Dermis blood vessel endothelial cell (primary cell): ENCODE measurements at regions not wholly inside any gene's neighbourhood (a gene's known extent, or its start where the extent isn't known, plus 50 kb on each side); places are given as distances from the start of the nearest gene placed in this dataset.
A peak's percentile ranks its signal among the peaks of the same experiment; 100 is the strongest.

Experiments
- DNase-seq: peaks from one replicate; pipeline ENCODE4 v3.0.0; 2010

DNA sequence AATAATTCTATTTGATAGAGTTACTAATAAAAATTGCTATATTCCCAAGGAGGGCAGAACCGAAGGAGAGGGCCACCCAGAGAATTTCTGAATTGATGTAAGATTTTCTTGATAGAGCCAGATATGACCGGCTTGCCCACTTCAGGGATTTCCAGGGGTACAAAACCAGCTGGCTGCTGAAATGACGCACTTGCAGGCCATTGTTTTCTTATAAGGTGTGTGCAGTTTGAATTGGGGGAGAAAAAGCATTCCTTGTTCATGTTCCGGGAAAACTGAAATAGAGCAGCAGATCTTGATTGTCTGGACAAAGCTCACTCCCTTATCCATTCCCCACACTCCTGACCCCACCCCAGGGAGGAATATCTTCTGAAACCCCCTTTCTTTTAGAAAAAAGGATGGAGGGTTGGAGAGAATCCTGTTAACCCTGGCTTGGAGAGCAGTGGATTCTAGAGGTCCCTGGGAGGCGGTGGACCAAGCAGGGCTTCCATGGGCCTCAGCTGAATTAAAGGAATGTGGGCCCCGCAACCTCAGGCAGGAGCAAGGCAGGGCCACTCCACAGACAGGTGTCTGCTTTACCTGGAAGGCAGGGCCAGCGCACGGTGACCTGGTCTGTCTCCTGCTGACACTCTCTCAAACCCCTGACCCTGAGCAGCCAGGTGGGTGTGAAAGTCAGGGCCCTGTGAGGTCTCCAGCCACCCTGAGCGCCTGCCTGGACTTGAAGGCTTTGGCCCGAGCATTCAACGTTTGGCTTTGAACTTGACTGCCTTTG, 96.4 kb downstream of the TMEM170B start:
- DNase-seq: no peak

DNA sequence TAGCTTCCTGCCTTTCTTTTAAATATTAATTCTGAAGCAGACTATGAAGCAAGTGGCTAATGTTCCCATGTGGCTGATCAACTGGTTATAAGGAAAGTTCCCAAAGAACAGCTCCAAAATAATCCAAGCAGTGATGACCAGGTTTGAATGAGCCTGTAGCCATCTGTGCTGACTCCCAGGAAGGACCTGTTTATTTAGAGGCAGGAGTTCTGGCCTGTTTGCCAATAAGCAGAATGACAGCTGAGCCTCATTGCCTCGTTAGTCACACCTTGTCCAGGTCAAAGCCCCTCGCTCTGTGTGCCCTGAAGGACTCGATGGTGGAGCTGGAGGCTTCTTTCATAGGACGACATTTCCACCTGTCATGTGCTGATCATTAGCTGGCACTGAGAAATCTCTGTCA, 97.4 kb downstream of the TMEM170B start:
- no peak for DNase-seq

DNA sequence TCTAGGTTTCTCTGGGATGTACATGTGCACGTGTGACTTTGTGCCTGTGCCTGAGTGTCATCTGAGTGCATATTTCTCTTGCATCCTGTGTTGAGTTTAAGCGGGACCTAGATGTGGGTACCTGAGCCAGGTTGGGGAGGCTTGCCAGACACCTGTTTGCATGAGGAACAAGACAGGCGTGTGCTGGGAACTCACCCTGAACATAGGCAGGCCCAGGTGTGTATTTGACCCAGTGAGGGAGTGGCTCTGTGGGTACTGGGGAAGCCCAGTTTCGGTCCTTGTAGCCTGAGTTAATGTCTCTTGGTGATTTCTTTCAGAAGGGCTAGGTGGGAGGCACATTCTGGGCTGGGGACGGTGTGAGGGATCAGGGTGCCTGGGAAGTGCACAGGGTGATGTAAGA, 98.6 kb downstream of the TMEM170B start:
- DNase-seq: no peak

DNA sequence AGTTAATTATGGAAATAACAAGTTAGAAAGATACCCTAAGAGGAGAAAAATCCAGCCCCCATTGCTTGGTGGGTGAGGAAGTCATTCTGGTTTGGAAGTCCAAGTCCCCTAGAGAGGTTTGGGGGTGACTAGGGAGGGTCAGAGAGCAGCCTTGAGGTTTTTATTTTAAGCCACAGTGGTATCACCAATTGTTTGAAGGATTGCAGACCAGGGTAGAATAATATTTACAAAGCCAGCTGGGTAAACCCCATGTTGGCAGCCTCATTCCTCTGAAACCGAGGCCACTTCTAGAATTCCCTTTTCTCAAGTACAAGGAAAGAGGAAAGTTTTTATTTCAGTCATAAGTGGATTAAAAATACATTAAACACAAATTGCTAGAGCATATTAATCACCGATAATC, 99.7 kb downstream of the TMEM170B start:
- DNase-seq: no peak

DNA sequence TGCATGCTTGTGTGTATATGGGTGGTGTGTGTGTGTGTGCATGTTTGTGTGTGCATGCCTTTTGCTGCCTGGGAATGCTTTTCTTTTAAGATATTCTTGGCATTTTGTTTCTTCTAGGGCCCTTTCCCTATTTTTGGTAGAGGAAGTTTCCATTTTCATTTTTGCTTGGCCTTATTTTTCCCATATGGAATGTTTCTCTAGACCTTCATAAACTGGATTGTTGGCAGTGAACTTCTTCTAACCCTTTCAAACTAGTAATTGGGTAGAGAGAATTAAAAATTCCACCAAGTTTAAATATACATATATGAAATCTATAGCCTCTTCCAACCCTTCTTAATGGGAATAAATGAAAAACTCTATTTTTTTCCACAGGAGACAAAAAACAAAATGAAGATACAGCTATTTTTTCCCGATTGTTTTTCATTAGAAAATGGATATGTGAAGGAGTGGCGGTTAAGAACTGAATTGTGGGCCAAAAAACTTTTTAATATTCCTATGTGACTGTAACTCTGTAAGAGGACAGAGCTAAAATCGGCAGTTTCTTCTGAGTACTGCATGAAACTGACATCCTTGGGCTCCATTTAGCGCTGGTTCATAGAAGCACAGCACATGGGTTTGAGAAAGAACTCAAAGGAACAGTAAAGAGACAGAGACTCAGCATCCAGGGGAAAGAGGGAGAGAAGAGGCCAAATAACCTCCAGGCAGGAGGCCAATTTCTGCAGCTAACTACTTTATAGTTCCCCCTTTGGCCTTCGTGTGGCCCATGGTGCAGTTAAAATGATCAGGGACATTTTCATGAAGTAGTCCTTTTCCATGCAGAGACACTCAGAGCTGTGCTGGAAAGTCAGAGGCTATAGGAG, 102.1 kb downstream of the TMEM170B start:
- DNase-seq: no peak

DNA sequence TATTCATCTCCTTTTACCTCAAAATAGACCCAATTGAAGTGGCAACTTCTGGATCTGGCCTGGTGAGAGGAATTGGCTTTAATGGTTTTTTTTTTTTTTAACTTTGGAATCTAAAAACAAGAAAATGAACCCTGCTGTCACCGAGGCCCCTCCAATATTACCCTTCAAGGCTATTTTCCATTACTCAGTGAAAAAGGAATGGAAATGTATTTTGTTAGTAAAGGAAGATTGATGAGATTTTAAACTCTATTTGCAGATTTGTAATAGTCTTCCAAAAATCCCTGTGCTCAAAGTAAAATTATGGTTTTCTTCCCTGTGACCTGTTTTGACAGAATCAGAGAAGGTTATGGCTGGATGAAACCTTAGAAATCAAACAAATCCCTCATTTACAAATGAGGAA, 102.9 kb downstream of the TMEM170B start:
- no peak for DNase-seq

DNA sequence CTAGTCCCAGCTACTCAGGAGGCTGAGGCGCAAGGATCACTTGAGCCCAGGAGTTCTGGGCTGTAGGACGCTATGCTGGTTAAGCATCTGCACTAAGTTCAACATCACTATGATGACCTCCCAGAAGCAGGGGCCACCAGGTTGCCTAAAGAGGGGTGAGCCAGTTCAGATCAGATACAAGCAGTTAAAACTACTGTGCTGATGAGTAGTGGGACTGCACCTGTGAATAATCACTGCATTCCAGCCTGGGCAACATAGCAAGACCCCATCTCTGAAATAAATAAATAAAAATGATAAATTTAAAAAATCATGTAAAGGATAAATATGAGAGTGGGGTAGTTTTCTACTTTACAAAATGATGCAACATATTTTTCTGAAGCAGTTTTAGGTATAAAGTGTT, 106.5 kb downstream of the TMEM170B start:
- DNase-seq: no peak

DNA sequence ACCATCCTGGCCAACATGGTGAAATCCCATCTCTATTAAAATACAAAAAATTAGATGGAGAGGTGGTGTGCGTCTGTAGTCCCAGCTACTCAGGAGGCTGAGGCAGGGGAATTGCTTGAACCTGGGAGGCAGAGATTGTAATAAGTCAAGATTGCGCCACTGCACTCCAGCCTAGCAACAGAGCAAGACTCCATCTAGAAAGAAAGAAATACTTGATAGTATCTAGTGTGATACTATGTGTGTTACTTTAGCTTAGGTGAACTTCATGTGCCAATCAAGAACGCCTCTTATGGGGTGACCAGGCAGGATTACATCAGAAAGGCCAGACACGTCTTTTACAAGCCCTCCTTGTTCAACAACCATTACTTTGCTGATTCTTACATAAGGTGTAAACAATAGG, 107.1 kb downstream of the TMEM170B start:
- no peak for DNase-seq

DNA sequence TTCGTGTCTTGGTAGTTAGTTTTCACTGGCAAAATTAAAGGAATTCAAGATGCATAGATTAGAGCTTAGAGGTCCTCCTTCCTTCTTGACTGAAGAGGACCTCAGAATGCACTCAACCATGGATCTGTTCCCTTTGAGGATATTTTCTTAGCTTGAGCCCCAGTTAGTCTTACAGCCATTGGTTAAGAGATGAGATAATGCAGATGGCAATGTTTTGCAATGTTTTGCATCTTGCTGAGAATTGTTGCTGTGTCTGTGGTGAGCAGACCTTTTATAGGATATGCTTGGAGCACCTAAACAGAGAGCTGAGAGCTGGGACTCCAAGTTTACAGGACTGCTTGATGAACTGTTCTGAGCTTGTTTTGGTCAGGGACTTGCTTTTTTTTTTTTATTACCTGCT, 107.5 kb downstream of the TMEM170B start:
- DNase-seq: no peak

DNA sequence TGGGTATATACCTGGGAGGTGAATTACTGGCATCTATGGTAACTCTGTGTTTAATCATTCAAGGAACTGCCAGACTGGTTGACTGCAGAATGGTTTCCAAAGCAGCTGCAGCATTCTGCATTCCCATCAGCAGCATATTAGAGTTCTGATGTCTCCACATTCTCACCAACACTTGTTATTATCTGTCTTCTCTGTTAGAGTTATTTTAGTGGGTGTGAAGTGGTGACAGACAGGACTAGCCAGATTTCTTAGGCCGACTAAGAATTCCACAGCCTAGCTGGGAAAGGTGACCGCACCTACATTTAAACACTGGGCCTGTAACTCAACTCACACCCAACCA, 110.9 kb downstream of the TMEM170B start:
- no peak for DNase-seq

DNA sequence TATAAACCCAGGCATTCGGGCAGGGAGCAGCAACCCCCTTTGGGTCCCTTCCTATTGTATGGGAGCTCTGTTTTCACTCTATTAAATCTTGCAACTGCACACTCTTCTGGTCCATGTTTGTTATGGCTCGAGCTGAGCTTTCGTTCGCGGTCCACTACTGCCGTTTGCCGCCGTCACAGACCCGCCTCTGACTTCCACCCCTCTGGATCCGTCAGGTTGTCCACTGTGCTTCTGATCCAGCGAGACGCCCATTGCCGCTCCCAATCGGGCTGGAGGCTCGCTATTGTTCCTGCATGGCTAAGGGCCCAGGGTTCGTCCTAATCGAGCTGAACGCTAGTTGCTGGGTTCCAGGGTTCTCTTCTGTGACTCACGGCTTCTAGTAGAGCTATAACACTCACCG, 111.3 kb downstream of the TMEM170B start:
- no peak for DNase-seq

DNA sequence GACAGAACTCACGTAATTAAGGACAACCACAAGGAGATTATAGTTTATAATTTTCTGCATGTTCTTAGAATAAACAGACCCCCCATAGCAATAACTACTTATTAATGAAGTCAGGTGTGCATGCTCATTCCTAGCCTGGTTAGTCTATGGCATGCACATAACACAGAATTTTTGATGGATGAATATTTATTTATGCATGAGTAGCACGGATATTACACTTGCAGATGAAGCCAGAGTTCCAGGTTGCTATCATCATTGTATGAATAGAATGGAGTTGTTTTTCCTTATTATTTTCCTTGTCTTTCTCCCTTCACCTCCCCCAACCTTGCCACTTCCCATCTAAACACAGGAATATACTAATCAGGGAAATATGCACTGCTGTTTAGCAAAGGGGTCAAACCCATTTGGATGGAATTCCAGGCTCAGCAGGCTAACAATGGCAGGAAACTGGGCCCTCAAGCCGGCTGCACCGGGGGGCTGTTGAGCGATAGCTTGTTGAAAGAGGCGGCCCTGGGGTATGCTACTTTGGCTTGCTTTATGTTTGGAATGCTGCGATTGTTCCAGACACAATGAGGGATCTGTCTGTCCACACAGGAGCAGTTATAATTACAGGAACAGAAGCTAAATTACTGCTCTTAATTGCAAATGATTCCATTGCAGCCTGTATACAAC, 112.6 kb downstream of the TMEM170B start:
- peak; percentile 99 for DNase-seq

DNA sequence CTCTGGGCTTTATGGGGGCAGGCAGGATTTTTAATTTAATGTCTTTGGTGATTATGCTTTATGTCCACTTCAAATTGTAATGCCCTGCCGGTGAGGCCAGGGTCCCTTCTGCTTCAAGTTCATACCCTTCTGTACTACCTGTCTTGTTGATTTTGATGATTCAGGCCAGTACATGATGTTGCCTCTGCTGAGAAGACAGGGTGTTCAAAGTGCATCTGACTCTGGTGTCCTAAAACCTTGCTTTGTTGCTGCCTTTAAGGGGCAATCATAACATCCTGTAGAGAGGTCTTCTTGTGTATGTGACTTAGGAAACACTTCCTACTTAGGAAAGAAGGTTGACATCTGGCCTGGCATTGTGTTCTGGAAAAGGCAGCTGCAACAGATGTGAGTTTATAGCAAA, 113.2 kb downstream of the TMEM170B start:
- DNase-seq: peak; percentile 73

DNA sequence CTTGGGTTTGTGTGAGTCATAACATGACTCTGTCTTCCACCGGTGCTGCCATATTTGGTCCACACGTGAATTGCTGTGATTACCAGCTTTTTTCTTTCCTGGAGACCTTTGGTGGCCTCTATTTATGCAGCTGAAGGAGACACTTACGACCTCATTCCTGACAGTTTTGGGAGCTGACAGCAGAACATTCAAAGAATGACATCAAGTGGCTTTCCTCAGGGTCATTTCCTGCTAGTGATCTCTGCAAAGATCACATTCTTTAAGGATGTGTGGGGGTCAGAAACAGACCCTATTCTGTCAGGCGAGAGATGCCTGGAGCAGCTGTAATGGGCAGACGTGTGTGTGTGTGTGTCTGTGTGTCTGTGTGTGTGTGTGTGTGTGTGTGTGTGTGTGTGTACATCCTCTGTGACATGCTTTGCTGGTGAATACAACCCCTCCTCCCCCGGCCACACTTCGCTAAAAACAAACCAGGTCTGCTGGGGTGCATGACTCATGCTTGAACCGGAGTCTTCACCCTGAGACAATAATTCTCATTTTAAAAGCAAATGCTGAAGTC, 115.6 kb downstream of the TMEM170B start:
- peak; percentile 98 for DNase-seq

DNA sequence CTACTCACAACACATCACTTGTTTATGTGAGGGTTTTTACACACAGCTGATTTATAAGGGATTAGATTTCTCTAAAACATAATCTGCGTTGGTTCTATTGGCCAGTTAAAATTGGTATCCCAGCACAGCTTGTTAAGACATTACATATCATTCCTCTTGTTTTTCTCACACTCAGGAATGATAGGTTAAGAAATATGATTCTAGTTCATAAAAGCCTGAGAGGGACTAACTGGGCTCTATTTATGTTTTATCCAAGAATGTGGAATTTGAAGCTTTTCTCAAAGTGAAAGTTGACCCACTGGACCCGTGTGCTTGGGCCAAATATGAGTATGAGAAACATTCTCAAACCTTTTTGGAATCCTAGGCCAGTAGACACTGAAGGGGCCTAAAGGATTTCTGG, 117.3 kb downstream of the TMEM170B start:
- peak; percentile 23 for DNase-seq

DNA sequence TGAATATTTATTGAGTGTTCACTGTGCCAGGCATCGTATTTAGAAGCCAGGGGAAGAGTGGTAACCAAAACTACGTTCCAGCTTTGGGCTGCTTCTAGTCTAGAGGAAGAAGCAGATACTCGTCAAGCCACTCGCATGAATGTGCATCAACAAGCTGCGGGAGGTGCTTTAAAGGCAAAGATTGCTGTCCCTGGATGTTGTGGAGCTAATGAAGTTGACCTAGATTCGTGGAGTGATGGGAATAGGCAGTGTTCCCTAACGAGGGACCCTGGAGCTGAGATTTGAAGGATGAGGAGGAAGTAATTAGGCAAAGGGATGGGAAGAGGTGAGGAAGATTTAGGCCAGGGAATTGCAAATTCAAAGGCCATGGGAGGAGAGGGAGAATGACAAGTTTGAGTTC, 118.9 kb downstream of the TMEM170B start:
- peak; percentile 11 for DNase-seq

DNA sequence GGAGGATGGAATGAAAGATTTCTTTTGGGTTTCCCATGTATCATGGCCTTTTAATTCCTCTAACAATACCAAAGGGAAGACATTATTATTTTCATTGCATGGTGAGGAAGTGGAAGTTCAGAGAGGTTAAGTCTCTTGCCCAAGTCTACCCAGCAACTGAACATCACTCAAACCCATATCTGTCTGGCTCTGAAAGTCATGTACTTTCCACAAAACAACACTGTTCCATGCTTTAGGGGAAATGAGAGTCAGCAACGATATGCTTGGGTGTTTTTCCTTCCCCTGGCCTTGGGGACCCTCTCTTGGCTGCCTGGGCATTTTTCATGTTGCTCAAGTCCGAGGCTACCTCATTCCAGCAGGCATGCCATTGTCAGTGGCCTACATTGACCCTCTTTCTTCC, 118.8 kb downstream of the ADTRP start:
- no peak for DNase-seq

DNA sequence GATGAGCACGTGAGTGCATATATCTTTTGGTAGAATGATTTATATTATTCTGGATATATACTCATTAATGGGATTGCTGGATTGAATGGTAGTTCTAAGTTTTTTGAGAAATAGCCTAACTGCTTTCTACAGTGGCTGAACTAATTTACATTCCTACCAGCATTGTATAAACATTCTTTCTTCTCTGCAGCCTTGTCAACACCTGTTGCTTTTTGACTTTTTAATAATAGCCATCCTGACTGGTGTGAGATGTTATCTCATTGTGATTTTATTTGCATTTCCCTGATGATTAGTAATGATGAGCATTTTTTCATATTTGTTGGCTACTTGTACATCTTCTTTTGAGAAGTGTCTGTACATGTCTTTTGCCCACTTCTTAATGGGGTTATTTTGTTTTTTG, 116.3 kb downstream of the ADTRP start:
- no peak for DNase-seq

DNA sequence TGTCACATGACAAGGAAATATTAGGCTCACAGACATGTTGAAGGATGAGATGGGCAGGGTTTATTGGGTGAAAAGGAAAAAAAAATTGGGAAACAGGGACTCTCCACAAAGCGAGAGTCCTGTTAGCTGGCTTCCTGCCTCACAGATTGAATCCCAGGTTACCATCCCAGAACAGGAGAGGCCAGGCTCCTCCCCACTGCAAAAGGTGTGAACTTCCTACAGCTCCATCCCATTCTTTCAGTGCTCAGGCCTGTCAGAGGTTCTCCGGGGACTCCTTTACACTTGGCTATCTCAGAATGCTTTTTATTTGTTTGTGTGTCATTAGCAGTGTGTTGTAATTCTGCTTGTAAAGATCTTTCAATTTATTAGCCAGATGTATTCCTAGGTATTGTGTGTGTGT, 115.1 kb downstream of the ADTRP start:
- DNase-seq: no peak
